Prostate gland (tissue), 2 donors: ENCODE measurements at regions not wholly inside any gene's neighbourhood (a gene's known extent, or its start where the extent isn't known, plus 50 kb on each side); places are given as distances from the start of the nearest gene placed in this dataset.

Experiments
- POLR2A ChIP-seq: fragments of 450-650 bp; IDR thresholded peaks from one replicate; pipeline ENCODE4 v1.6.1; 2016; ENCODE audit warnings: antibody characterized with exemption, mild to moderate bottlenecking
- POLR2AphosphoS5 ChIP-seq: sonication (generic); formaldehyde crosslinking; IDR thresholded peaks from one replicate; pipeline ENCODE4 v1.6.1; 2017; ENCODE audit warnings: antibody characterized with exemption
- TF ChIP-seq, protein P1 (sequence below), 4 experiments: fragments of 200-600 bp in 2 of 4; fragments of 450-650 bp in 2 of 4; sonication (generic) in 2 of 4; IDR thresholded peaks; 1 replicate in 3 of 4; 2 replicates in 1 of 4; pipeline ENCODE4 v1.5.1; 2016 to 2019; ENCODE audit warnings: antibody characterized with exemption in 4 of 4, mild to moderate bottlenecking in 2 of 4, moderate library complexity in 2 of 4

DNA sequence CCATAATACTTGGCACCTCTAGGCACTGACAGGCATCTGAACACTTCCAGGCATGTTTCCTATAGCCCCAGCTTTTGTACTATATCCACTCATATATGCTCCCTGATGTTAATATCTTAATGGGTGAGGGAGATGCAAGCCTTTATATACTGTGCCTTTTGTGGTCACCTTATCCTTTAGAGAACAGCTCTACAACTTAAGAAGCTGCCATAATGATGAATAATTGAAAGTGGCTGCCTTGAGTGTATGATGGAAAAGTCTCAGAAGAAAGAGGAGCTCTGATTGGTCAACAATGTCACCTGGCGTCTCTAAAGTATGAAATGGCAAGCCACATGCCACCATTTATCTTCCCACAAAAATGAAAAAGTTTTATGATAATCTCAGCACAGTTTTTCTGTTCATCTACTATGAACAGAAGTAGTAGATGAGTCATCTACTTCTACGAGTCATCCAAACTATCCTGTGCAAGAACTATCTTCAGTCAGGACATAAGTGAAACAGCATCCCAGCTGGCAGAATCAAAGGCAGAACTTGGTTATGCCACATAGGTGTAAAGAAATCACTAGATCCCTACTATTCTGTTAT lies 997.9 kb upstream of the CELF4 start:
- TF ChIP-seq, protein P1, sequence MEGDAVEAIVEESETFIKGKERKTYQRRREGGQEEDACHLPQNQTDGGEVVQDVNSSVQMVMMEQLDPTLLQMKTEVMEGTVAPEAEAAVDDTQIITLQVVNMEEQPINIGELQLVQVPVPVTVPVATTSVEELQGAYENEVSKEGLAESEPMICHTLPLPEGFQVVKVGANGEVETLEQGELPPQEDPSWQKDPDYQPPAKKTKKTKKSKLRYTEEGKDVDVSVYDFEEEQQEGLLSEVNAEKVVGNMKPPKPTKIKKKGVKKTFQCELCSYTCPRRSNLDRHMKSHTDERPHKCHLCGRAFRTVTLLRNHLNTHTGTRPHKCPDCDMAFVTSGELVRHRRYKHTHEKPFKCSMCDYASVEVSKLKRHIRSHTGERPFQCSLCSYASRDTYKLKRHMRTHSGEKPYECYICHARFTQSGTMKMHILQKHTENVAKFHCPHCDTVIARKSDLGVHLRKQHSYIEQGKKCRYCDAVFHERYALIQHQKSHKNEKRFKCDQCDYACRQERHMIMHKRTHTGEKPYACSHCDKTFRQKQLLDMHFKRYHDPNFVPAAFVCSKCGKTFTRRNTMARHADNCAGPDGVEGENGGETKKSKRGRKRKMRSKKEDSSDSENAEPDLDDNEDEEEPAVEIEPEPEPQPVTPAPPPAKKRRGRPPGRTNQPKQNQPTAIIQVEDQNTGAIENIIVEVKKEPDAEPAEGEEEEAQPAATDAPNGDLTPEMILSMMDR (IDR thresholded peaks at IDR 0.05) = no peak
- TF ChIP-seq POLR2AphosphoS5 (no peak), POLR2A (no peak)
